Panc1 (cell line): ENCODE measurements at regions not wholly inside any gene's neighbourhood (a gene's known extent, or its start where the extent isn't known, plus 50 kb on each side); places are given as distances from the start of the nearest gene placed in this dataset.

ENCODE experiments used
- ATAC-seq: fragments of 200-7000 bp; cut with Tn5 transposase; 2 replicates; pipeline ENCODE4 v1.9.1; 2020; ENCODE audit warnings: mild to moderate bottlenecking, moderate library complexity
- BruUV-seq: library from RNA; stranded (reverse); fragments of 400-500 nt; replicated peaks from 2 replicates; lab custom pipeline; 2021; lab: Mats Ljungman, UMichigan
- CTCF ChIA-PET: fragments of 300-600 bp; sonication (Branson Sonifier 250); formaldehyde crosslinking; loops from one replicate; lab custom pipeline; 2022; ENCODE audit warnings: antibody characterized with exemption; lab: Charles Lee
- POLR2A ChIA-PET: fragments of 300-600 bp; sonication (Branson Sonifier 250); formaldehyde crosslinking; loops from one replicate; lab custom pipeline; 2022; ENCODE audit warnings: antibody characterized with exemption; lab: Charles Lee
- DNase-seq: peaks from one replicate; pipeline ENCODE4 v3.0.0-alpha.2; 2010; ENCODE audit warnings: low read depth, low spot score
- H3K27ac ChIP-seq: 2 replicates; pipeline ENCODE4 v1.5.1; 2011; ENCODE audit warnings: mild to moderate bottlenecking, low read length, inconsistent platforms
- H3K27me3 ChIP-seq: fragments of 200-500 bp; sonication (Bioruptor generic); 2 replicates; pipeline ENCODE4 v1.6.0; 2014; ENCODE audit warnings: low read length, inconsistent platforms; ENCODE audit not compliant: control insufficient read depth, insufficient read depth
- H3K36me3 ChIP-seq: fragments of 200-500 bp; sonication (Bioruptor generic); 2 replicates; pipeline ENCODE4 v1.5.1; 2014; ENCODE audit warnings: inconsistent platforms, mild to moderate bottlenecking, low read length, moderate library complexity; ENCODE audit not compliant: control insufficient read depth, insufficient read depth
- H3K4me1 ChIP-seq: 2 replicates; pipeline ENCODE4 v1.5.1; 2011; ENCODE audit warnings: inconsistent platforms, mild to moderate bottlenecking, low read length, moderate library complexity; ENCODE audit not compliant: control insufficient read depth, insufficient read depth
- H3K4me3 ChIP-seq, 2 experiments: 2 replicates each; pipeline ENCODE4 v1.5.1; 2011 to 2012; ENCODE audit warnings: low read depth in 2 of 2, low read length in 2 of 2, mild to moderate bottlenecking in 2 of 2, inconsistent platforms in 1 of 2, moderate library complexity in 1 of 2
- H3K9me3 ChIP-seq: fragments of 200-500 bp; sonication (Bioruptor generic); 2 replicates; pipeline ENCODE4 v1.5.1; 2014; ENCODE audit warnings: low read depth, mild to moderate bottlenecking, inconsistent platforms, low read length, moderate library complexity; ENCODE audit not compliant: control insufficient read depth, insufficient read depth
- POLR2AphosphoS5 ChIP-seq: IDR thresholded peaks from 2 replicates; pipeline ENCODE4 v1.6.1; 2012; ENCODE audit warnings: mild to moderate bottlenecking, low read depth, low read length, moderate library complexity
- SIN3A ChIP-seq: IDR thresholded peaks from 2 replicates; pipeline ENCODE4 v1.6.1; 2012; ENCODE audit warnings: low read depth, mild to moderate bottlenecking, low read length, moderate library complexity, borderline replicate concordance; ENCODE audit not compliant: insufficient read depth
- TCF7L2 ChIP-seq: IDR thresholded peaks from 2 replicates; pipeline ENCODE4 v1.6.1; 2011; ENCODE audit warnings: mild to moderate bottlenecking, low read depth, low read length, inconsistent platforms
- in situ Hi-C: cut with HindIII; loops from 2 replicates; pipeline ENCODE4 v1.10.0; 2016; ENCODE audit warnings: low sequenced_read_pairs, low pct_unique_long_range_greater_than_20kb
- intact Hi-C: fragments of 100-400 bp; cut with micrococcal nuclease; formaldehyde crosslinking; loops from one replicate; pipeline ENCODE4 v1.10.0; 2022; ENCODE audit not compliant: unreplicated experiment
- TF ChIP-seq, protein P1 (sequence below), 2 experiments: IDR thresholded peaks; 2 replicates each; pipeline ENCODE4 v1.6.1; 2011 to 2012; ENCODE audit warnings: low read depth in 2 of 2, control low read depth in 1 of 2, low read length in 1 of 2, mild to moderate bottlenecking in 1 of 2, moderate library complexity in 1 of 2; ENCODE audit not compliant: insufficient read depth in 1 of 2
- TF ChIP-seq, protein P2 (sequence below): fragments of 450-650 bp; IDR thresholded peaks from 2 replicates; pipeline ENCODE4 v1.5.1; 2017; ENCODE audit warnings: mild to moderate bottlenecking

DNA sequence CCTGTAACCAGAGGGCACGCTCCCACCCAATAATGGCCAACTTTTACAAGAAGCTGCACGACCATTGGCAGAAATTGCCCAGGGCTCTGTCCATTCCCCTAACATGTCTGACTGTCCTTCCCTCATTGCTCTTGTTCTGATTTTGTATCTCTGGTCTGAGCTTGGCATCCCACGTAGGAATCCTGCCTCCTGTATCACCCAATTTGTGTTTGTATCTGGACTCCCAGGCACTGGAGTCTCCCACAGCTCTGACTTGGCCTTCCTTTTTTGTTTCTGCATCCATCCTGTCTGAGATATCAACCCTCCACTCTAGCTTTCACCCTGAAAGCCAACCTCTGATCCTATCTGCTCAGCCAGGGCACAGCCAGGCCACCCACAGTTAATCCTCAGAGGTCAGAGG lies 259.8 kb downstream of the FBXO15 start:
- intact Hi-C loops = no loop called here
- no peak for ATAC-seq
- Histone ChIP-seq H3K27ac (no peak overlapping the region), H3K4me1 (no peaks in the 10 kb centered on the region), H3K9me3 (no peaks in the 10 kb centered on the region), H3K27me3 (no peaks in the 10 kb centered on the region), H3K36me3 (no peaks in the 10 kb centered on the region), H3K4me3 (no peak overlapping the region)
- TF ChIP-seq, protein P1, sequence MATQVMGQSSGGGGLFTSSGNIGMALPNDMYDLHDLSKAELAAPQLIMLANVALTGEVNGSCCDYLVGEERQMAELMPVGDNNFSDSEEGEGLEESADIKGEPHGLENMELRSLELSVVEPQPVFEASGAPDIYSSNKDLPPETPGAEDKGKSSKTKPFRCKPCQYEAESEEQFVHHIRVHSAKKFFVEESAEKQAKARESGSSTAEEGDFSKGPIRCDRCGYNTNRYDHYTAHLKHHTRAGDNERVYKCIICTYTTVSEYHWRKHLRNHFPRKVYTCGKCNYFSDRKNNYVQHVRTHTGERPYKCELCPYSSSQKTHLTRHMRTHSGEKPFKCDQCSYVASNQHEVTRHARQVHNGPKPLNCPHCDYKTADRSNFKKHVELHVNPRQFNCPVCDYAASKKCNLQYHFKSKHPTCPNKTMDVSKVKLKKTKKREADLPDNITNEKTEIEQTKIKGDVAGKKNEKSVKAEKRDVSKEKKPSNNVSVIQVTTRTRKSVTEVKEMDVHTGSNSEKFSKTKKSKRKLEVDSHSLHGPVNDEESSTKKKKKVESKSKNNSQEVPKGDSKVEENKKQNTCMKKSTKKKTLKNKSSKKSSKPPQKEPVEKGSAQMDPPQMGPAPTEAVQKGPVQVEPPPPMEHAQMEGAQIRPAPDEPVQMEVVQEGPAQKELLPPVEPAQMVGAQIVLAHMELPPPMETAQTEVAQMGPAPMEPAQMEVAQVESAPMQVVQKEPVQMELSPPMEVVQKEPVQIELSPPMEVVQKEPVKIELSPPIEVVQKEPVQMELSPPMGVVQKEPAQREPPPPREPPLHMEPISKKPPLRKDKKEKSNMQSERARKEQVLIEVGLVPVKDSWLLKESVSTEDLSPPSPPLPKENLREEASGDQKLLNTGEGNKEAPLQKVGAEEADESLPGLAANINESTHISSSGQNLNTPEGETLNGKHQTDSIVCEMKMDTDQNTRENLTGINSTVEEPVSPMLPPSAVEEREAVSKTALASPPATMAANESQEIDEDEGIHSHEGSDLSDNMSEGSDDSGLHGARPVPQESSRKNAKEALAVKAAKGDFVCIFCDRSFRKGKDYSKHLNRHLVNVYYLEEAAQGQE (IDR thresholded peaks at IDR 0.05; ENCODE audit: insufficient read depth in 1 of 2, low read depth in 2 of 2, low read length in 1 of 2) = no peak
- TF ChIP-seq, protein P2, sequence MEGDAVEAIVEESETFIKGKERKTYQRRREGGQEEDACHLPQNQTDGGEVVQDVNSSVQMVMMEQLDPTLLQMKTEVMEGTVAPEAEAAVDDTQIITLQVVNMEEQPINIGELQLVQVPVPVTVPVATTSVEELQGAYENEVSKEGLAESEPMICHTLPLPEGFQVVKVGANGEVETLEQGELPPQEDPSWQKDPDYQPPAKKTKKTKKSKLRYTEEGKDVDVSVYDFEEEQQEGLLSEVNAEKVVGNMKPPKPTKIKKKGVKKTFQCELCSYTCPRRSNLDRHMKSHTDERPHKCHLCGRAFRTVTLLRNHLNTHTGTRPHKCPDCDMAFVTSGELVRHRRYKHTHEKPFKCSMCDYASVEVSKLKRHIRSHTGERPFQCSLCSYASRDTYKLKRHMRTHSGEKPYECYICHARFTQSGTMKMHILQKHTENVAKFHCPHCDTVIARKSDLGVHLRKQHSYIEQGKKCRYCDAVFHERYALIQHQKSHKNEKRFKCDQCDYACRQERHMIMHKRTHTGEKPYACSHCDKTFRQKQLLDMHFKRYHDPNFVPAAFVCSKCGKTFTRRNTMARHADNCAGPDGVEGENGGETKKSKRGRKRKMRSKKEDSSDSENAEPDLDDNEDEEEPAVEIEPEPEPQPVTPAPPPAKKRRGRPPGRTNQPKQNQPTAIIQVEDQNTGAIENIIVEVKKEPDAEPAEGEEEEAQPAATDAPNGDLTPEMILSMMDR = no peak
- TF ChIP-seq POLR2AphosphoS5 (no peak), SIN3A (no peak)
- ChIA-PET CTCF (no interaction called here), POLR2A (no interaction called here)
- DNase-seq = no peak
- in situ Hi-C loops = no loop called here
- BruUV-seq = no TSS peak

DNA sequence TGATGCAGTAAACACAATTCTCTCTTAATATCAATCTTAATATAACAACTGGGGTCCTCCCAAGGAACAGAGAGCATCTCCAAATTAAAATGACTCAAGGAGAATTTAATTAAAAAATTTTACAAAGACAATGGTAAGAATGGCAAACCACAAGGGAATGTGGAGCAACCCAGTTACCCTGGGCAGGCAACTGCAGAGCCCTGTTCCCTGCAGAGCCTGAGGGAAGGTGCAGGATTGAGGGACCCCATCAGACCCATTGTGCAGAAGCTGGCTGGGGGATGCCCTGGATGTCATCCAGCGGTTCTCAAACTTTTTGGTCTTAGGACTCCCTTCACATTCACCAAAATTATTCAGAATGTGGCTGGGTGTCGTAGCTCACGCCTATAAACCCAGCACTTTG lies 262.8 kb downstream of the FBXO15 start:
- Histone ChIP-seq H3K27me3 (no peaks in the 10 kb centered on the region), H3K36me3 (no peaks in the 10 kb centered on the region), H3K27ac (no peak overlapping the region), H3K9me3 (no peaks in the 10 kb centered on the region), H3K4me1 (no peaks in the 10 kb centered on the region), H3K4me3 (no peak overlapping the region)
- DNase-seq (no peak), ATAC-seq (no peak)
- intact Hi-C loops (no loop called here), in situ Hi-C loops (no loop called here)
- TF ChIP-seq POLR2AphosphoS5 = no peak
- TF ChIP-seq TCF7L2 = no peak
- TF ChIP-seq, protein P1 (IDR thresholded peaks at IDR 0.05; ENCODE audit: insufficient read depth in 1 of 2, low read depth in 2 of 2, low read length in 1 of 2) = no peak
- TF ChIP-seq, protein P2 = no peak
- TF ChIP-seq SIN3A = no peak
- BruUV-seq = no TSS peak
- ChIA-PET CTCF (no interaction called here), POLR2A (no interaction called here)
